Sigmoid colon (tissue), 4 donors: ENCODE measurements at regions not wholly inside any gene's neighbourhood (a gene's known extent, or its start where the extent isn't known, plus 50 kb on each side); places are given as distances from the start of the nearest gene placed in this dataset.

Experiments
- CTCF ChIP-seq, 4 experiments: fragments of 450-650 bp in 3 of 4; fragments of 200-600 bp in 1 of 4; IDR thresholded peaks; one replicate each; pipeline ENCODE4 v1.5.1; 2016 to 2019; ENCODE audit warnings: antibody characterized with exemption in 4 of 4, mild to moderate bottlenecking in 3 of 4, moderate library complexity in 2 of 4
- POLR2AphosphoS5 ChIP-seq, 4 donors: sonication (generic); formaldehyde crosslinking; IDR thresholded peaks; one replicate each; pipeline ENCODE4 v1.6.1; 2017; ENCODE audit warnings: antibody characterized with exemption in 4 of 4

- no peak for TF ChIP-seq POLR2AphosphoS5 (IDR thresholded peaks at IDR 0.05)
- TF ChIP-seq CTCF (IDR thresholded peaks at IDR 0.05) = no peak
Observed at GRCh38 chr2:217494557-217494956, 508.2 kb downstream of the TNS1 start.
